ENCODE measurements at regions not wholly inside any gene's neighbourhood (a gene's known extent, or its start where the extent isn't known, plus 50 kb on each side); places are given as distances from the start of the nearest gene placed in this dataset.
"Not testable (repeated sequence)": the region's sequence is repeated elsewhere in the genome, so short reads cannot be mapped to it uniquely, and the experiment has no call there.

GRCh38 chr3:3686907-3687648, 112.2 kb upstream of the LRRN1 start:
- DNase-seq (ENCODE audit: low spot score) = no peak

- no peak for DNase-seq (ENCODE audit: low spot score)
Observed at GRCh38 chr3:3685721-3686120, 113.5 kb upstream of the LRRN1 start.

GRCh38 chr3:3683261-3683660, 116.0 kb upstream of the LRRN1 start:
- DNase-seq (ENCODE audit: low spot score) = no peak

- no peak for DNase-seq (ENCODE audit: low spot score)
Observed at GRCh38 chr3:3675801-3676200, 123.4 kb upstream of the LRRN1 start.

- no peak for DNase-seq (ENCODE audit: low spot score)
Observed at GRCh38 chr3:3675186-3675585, 124.0 kb upstream of the LRRN1 start.

- no peak for DNase-seq (ENCODE audit: low spot score)
Observed at GRCh38 chr3:3666664-3667063, 132.6 kb upstream of the LRRN1 start.

GRCh38 chr3:3665961-3666640, 133.1 kb upstream of the LRRN1 start:
- no peak for DNase-seq (ENCODE audit: low spot score)

- no peak for DNase-seq (ENCODE audit: low spot score)
Observed at GRCh38 chr3:3665546-3665945, 133.7 kb upstream of the LRRN1 start.

- DNase-seq (ENCODE audit: low spot score) = no peak
Observed at GRCh38 chr3:3664935-3665334, 134.3 kb upstream of the LRRN1 start.

GRCh38 chr3:3662610-3663009, 136.6 kb upstream of the LRRN1 start:
- no peak for DNase-seq (ENCODE audit: low spot score)

GRCh38 chr3:3654916-3655315, 144.3 kb upstream of the LRRN1 start:
- DNase-seq (ENCODE audit: low spot score) = no peak

GRCh38 chr3:3648988-3649679, 150.1 kb upstream of the LRRN1 start:
- no peak for DNase-seq (ENCODE audit: low spot score)

GRCh38 chr3:3646934-3647333, 152.3 kb upstream of the LRRN1 start:
- DNase-seq (ENCODE audit: low spot score) = no peak

- not testable (repeated sequence) for DNase-seq (ENCODE audit: low spot score)
Observed at GRCh38 chr3:3646103-3646844, 153.0 kb upstream of the LRRN1 start.

- DNase-seq (ENCODE audit: low spot score) = no peak
Observed at GRCh38 chr3:3641877-3642455, 157.3 kb upstream of the LRRN1 start.

GRCh38 chr3:3639078-3639477, 160.2 kb upstream of the LRRN1 start:
- no peak for DNase-seq (ENCODE audit: low spot score)

GRCh38 chr3:3636815-3637214, 162.4 kb upstream of the LRRN1 start:
- DNase-seq (ENCODE audit: low spot score) = no peak

GRCh38 chr3:3635109-3635508, 164.1 kb upstream of the LRRN1 start:
- DNase-seq (ENCODE audit: low spot score) = no peak

- DNase-seq (ENCODE audit: low spot score) = no peak
Observed at GRCh38 chr3:3634326-3634725, 164.9 kb upstream of the LRRN1 start.

- DNase-seq (ENCODE audit: low spot score) = no peak
Observed at GRCh38 chr3:3633761-3634160, 165.5 kb upstream of the LRRN1 start.

- no peak for DNase-seq (ENCODE audit: low spot score)
Observed at GRCh38 chr3:3632449-3632848, 166.8 kb upstream of the LRRN1 start.

- no peak for DNase-seq (ENCODE audit: low spot score)
Observed at GRCh38 chr3:3631114-3631513, 168.1 kb upstream of the LRRN1 start.

Data from left forelimb (tissue), 1 donor.